ENCODE measurements at regions not wholly inside any gene's neighbourhood (a gene's known extent, or its start where the extent isn't known, plus 50 kb on each side); places are given as distances from the start of the nearest gene placed in this dataset.

DNA sequence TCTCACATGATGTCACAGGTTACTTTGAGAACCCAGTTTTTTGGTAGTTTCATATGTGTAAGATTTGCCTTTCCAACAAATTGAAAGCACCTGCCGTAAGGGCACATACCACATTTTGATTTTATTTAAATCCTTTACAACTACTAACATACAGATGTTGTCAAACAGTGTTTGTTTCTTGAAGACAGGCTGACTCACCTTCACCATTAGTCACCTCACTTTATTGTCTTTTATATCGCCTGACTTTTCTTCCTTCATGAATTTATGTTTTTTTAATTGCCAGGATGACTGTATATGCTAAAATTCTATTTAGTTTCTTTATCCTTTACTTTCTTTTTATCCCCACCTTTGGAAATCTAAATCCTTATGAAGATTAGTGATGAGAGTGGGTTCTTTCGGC lies 886.7 kb downstream of the SUCLG1 start:
- DNase-seq (no peak), ATAC-seq (no peak)
- POLR2A ChIA-PET: no interaction called here
- no peaks in the 10 kb centered on the region for H3K4me1 Mint-ChIP-seq (ENCODE audit: low read depth)
- H3K4me3 Mint-ChIP-seq: no peak overlapping the region
- intact Hi-C loops (cut with micrococcal nuclease): no loop called here
- no peaks in the 10 kb centered on the region for H3K36me3 Mint-ChIP-seq (ENCODE audit: low read depth)
- H3K27ac Mint-ChIP-seq: no peak overlapping the region
- CTCF ChIA-PET: no interaction called here
- peaks cover 1% of the 10 kb centered on the region for H3K9me3 Mint-ChIP-seq
- H3K27me3 Mint-ChIP-seq: no peaks in the 10 kb centered on the region
- TF ChIP-seq, protein P1, sequence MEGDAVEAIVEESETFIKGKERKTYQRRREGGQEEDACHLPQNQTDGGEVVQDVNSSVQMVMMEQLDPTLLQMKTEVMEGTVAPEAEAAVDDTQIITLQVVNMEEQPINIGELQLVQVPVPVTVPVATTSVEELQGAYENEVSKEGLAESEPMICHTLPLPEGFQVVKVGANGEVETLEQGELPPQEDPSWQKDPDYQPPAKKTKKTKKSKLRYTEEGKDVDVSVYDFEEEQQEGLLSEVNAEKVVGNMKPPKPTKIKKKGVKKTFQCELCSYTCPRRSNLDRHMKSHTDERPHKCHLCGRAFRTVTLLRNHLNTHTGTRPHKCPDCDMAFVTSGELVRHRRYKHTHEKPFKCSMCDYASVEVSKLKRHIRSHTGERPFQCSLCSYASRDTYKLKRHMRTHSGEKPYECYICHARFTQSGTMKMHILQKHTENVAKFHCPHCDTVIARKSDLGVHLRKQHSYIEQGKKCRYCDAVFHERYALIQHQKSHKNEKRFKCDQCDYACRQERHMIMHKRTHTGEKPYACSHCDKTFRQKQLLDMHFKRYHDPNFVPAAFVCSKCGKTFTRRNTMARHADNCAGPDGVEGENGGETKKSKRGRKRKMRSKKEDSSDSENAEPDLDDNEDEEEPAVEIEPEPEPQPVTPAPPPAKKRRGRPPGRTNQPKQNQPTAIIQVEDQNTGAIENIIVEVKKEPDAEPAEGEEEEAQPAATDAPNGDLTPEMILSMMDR (IDR thresholded peaks at IDR 0.05): no peak

DNA sequence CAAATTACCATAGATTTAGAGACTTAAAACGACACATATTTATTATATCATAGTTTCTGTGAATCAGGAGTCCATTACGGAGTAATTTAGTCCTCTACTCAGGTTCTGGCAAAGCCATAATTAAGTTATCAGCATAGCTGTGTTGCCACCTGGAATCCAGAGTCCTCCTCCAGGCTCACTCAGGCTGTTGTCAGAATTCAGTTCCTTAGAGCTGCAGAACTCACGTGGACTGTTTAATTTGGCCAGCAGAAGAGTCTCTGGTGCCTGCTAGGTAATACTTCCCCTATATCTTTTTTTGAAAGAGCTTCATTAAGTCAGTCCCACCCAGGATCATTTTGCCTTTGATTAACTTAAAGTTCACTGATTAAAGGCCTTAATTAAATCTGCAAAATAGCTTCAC lies 891.5 kb downstream of the SUCLG1 start:
- TF ChIP-seq, protein P1 (IDR thresholded peaks at IDR 0.05): no peak
- intact Hi-C loops (cut with micrococcal nuclease): no loop called here
- H3K36me3 Mint-ChIP-seq (ENCODE audit: low read depth): no peaks in the 10 kb centered on the region
- no peaks in the 10 kb centered on the region for H3K27me3 Mint-ChIP-seq
- ChIA-PET POLR2A (no interaction called here), CTCF (no interaction called here)
- no peaks in the 10 kb centered on the region for H3K4me1 Mint-ChIP-seq (ENCODE audit: low read depth)
- DNase-seq (no peak), ATAC-seq (no peak)
- no peak overlapping the region for H3K4me3 Mint-ChIP-seq
- no peak overlapping the region for H3K27ac Mint-ChIP-seq
- no peaks in the 10 kb centered on the region for H3K9me3 Mint-ChIP-seq

DNA sequence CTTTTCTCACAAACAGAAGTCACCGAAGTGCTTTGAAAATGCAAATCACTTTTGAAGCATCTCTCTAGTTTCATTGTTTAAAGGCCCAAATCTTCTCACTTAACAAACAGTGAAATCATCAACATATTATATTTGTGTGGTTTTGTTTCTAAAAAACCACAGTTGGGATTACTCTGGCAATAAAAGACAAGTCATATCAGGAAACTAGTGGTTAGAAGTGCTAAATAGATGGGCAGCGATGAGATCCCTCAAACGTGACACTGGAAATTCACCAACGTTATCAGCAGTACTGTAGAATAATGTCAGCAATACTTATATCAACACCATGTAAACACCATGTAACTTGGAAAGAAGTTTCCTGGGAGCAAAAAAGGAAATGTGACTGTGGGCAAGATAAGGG lies 893.5 kb downstream of the SUCLG1 start:
- DNase-seq (no peak), ATAC-seq (no peak)
- POLR2A ChIA-PET: no interaction called here
- Mint-ChIP-seq H3K9me3 (no peaks in the 10 kb centered on the region), H3K27me3 (no peaks in the 10 kb centered on the region), H3K27ac (no peak overlapping the region), H3K4me3 (no peak overlapping the region), H3K36me3 (ENCODE audit: low read depth) (no peaks in the 10 kb centered on the region), H3K4me1 (ENCODE audit: low read depth) (no peaks in the 10 kb centered on the region)
- CTCF ChIA-PET: no interaction called here
- TF ChIP-seq, protein P1 (IDR thresholded peaks at IDR 0.05): no peak
- intact Hi-C loops (cut with micrococcal nuclease): no loop called here

DNA sequence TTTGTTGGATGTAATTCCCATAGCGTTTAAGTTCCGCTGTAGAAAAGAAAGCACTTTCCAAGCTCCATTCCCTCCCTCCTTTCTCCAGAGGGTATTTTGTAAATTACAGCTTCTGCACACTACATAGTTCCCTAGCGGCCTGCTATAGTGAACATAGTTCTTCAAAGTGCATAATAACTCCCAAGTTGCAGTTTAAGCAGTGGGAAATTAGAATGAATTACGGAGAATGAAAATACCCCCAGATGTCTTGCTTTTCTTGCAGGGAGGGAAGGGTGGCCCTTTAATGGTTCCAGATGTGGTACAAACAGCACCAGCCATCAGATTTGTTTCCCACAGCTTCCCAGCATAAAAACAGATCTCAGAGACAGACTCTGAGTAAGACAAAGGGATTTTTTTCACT lies 893.9 kb downstream of the SUCLG1 start:
- H3K9me3 Mint-ChIP-seq: no peaks in the 10 kb centered on the region
- no peak for DNase-seq
- H3K36me3 Mint-ChIP-seq (ENCODE audit: low read depth): no peaks in the 10 kb centered on the region
- no peak overlapping the region for H3K4me3 Mint-ChIP-seq
- POLR2A ChIA-PET: no interaction called here
- H3K4me1 Mint-ChIP-seq (ENCODE audit: low read depth): no peaks in the 10 kb centered on the region
- CTCF ChIA-PET: no interaction called here
- intact Hi-C loops (cut with micrococcal nuclease): no loop called here
- H3K27me3 Mint-ChIP-seq: no peaks in the 10 kb centered on the region
- TF ChIP-seq, protein P1 (IDR thresholded peaks at IDR 0.05): no peak
- no peak for ATAC-seq
- no peak overlapping the region for H3K27ac Mint-ChIP-seq

DNA sequence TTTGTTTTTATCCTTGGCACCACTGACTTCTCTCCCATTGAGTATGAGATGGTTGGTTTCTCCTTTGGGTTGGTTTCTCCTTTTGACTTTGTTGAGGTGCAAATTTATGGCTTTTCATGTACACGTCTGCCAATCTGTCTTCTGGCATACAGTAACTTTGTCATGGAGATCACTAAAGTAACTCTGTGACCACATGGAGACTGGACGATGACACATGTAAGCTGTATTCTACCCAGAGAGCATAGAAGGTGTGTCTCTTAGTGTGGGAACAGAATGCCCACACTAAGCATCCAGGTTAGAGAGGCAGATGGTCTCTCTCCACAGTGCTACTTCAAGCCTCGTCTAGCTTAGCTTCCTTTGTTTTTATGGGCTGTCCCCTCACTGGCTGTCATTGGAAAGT lies 897.5 kb downstream of the SUCLG1 start:
- H3K4me3 Mint-ChIP-seq: no peak overlapping the region
- H3K36me3 Mint-ChIP-seq (ENCODE audit: low read depth): no peaks in the 10 kb centered on the region
- H3K9me3 Mint-ChIP-seq: peaks cover 2% of the 10 kb centered on the region
- TF ChIP-seq, protein P1 (IDR thresholded peaks at IDR 0.05): no peak
- intact Hi-C loops (cut with micrococcal nuclease): no loop called here
- ChIA-PET POLR2A (interaction anchor here (1.1 kb wide), 1 partner anchor 11 kb away, joined by 3 read pairs; no protein-coding TSS in a partner anchor), CTCF (no interaction called here)
- DNase-seq (no peak), ATAC-seq (no peak)
- no peaks in the 10 kb centered on the region for H3K4me1 Mint-ChIP-seq (ENCODE audit: low read depth)
- H3K27ac Mint-ChIP-seq: no peak overlapping the region
- no peaks in the 10 kb centered on the region for H3K27me3 Mint-ChIP-seq

Measured in activated CD8-positive, alpha-beta T cell treated with anti-CD3 and anti-CD28 coated beads for 36 hours (primary cell).